HEK293T (cell line): ENCODE measurements at regions not wholly inside any gene's neighbourhood (a gene's known extent, or its start where the extent isn't known, plus 50 kb on each side); places are given as distances from the start of the nearest gene placed in this dataset.

Experiments
- ARNT ChIP-seq: fragments of 450-650 bp; IDR thresholded peaks from 2 replicates; pipeline ENCODE4 v1.6.1; 2017; ENCODE audit warnings: mild to moderate bottlenecking
- BHLHE40 ChIP-seq: fragments of 450-650 bp; IDR thresholded peaks from 2 replicates; pipeline ENCODE4 v1.6.1; 2016; ENCODE audit warnings: mild to moderate bottlenecking, moderate library complexity, borderline replicate concordance
- HDGF ChIP-seq: fragments of 450-650 bp; IDR thresholded peaks from 2 replicates; pipeline ENCODE4 v1.6.1; 2017; ENCODE audit warnings: antibody characterized with exemption, borderline replicate concordance
- LEF1 ChIP-seq: fragments of 450-650 bp; IDR thresholded peaks from 2 replicates; pipeline ENCODE4 v1.6.1; 2017; ENCODE audit warnings: mild to moderate bottlenecking, borderline replicate concordance

DNA sequence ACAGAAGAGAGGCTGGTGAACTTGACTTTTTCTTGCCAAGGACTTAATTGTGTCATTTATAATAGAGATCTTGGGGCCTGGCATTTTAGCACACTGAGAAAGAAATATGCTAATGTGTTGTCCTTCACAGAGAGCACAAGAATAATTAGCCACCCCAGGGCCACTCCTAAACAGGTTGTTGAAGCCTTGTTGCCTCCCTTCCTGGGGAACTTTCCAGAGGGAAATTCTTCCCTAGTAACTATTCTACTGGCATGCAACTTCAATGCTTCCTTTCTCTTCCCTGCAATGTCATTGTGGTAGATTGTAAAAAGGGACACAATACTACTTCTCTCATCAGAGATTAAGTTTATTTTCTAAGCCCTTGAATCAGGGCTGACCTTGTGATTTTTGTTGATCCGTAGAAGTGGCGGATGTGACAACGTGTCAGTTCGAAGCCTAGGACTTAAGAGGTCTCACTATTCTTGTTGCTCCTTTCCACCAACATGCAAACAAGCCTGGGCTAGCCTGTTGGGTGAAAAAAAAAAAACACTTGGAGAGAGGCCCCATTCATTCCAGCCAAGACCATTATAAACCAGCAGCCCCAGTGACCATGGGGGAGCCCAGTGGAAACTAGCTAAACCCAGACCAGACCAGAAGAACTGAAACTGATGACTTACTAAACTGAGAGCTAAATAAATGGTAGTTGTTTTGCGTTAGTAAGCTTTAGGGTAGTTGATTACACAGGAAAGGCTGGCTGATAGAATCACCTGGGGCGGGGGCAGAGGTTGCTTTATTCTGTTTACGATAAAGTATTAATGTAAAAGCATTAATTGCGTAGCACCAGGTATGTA lies 287.2 kb downstream of the SHQ1 start:
- TF ChIP-seq ARNT (no peak), HDGF (no peak), LEF1 (no peak), BHLHE40 (no peak)
